ENCODE measurements at regions not wholly inside any gene's neighbourhood (a gene's known extent, or its start where the extent isn't known, plus 50 kb on each side); places are given as distances from the start of the nearest gene placed in this dataset.

GRCh38 chr5:125323613-125324012 lies 577.2 kb upstream of the ZNF608 start:
- in situ Hi-C loops (cut with MboI) (no loop called here), intact Hi-C loops (cut with micrococcal nuclease; ENCODE audit: unreplicated experiment) (no loop called here)
- Histone ChIP-seq H3K9ac (ENCODE audit: control insufficient read depth, insufficient read depth, low read length) (no peak overlapping the region), H3K4me1 (ENCODE audit: control insufficient read depth, insufficient read depth, low read length) (no peaks in the 10 kb centered on the region), H2AFZ (ENCODE audit: control insufficient read depth, low read depth, low read length) (no peak overlapping the region), H3K9me3 (replicated peaks; ENCODE audit: control insufficient read depth, insufficient read depth, low read length) (no peaks in the 10 kb centered on the region), H4K20me1 (ENCODE audit: control insufficient read depth, insufficient read depth) (no peaks in the 10 kb centered on the region), H3K36me3 (ENCODE audit: control insufficient read depth in 2 of 2, insufficient read depth in 2 of 2, low read length in 1 of 2) (no peaks in the 10 kb centered on the region), H3K4me3 (no peak overlapping the region), H3K27ac (ENCODE audit: control insufficient read depth, insufficient read depth) (no peak overlapping the region), H3K27me3 (replicated peaks in 1 of 2; ENCODE audit: control insufficient read depth in 2 of 2, insufficient read depth in 2 of 2, low read length in 1 of 2) (no peaks in the 10 kb centered on the region), H3K79me2 (ENCODE audit: control insufficient read depth, insufficient read depth, low read length) (no peaks in the 10 kb centered on the region), H3K4me2 (ENCODE audit: control insufficient read depth, insufficient read depth) (no peak overlapping the region)
- ChIA-PET CTCF (no interaction called here), SMC1A (ENCODE audit: uncharacterized antibody, unreplicated experiment) (interaction anchor here (1.1 to 1.5 kb wide), 2 partner anchors 8 to 402 kb away, joined by 3 to 6 read pairs; no protein-coding TSS in a partner anchor), RAD21 (ENCODE audit: unreplicated experiment) (no interaction called here), POLR2A (no interaction called here)
- no peak for DNase-seq (ENCODE audit: low read depth, low spot score)
- no peak for FAIRE-seq
- no peak for ATAC-seq
- 16% methylated on average over 2 of the region's 2 CpGs for WGBS (ENCODE audit: insufficient coverage, insufficient replicate concordance, low lambda C conversion rate, missing lambda C conversion rate)
- TF ChIP-seq KLF5 (IDR thresholded peaks at IDR 0.05; ENCODE audit: partially characterized antibody) (no peak), SMAD5 (IDR thresholded peaks at IDR 0.05; ENCODE audit: low read depth) (no peak), CBX5 (IDR thresholded peaks at IDR 0.05; ENCODE audit: low read depth) (no peak), IKZF1 (conservative IDR thresholded peaks at IDR 0.05) (no peak), CHD2 (IDR thresholded peaks at IDR 0.05; ENCODE audit: borderline replicate concordance, low read depth, low read length) (no peak), PBX3 (IDR thresholded peaks at IDR 0.05; ENCODE audit: insufficient replicate concordance, low read depth, low read length) (no peak), SKIL (IDR thresholded peaks at IDR 0.05; ENCODE audit: low read depth, poor library complexity, severe bottlenecking) (no peak), POLR2AphosphoS2 (IDR thresholded peaks at IDR 0.05; ENCODE audit: low read depth, low read length) (no peak), CBFB (IDR thresholded peaks at IDR 0.05; ENCODE audit: low read depth) (no peak), SMC3 (IDR thresholded peaks at IDR 0.05; ENCODE audit: borderline replicate concordance, low read length) (no peak), ATF3 (IDR thresholded peaks at IDR 0.05; ENCODE audit: borderline replicate concordance, extremely low read depth, low read depth, low read length) (no peak), BMI1 (IDR thresholded peaks at IDR 0.05; ENCODE audit: borderline replicate concordance) (no peak), SIX5 (IDR thresholded peaks at IDR 0.05; ENCODE audit: low read depth, low read length, severe bottlenecking) (no peak), LARP7 (IDR thresholded peaks at IDR 0.05) (no peak), PAX5 (IDR thresholded peaks at IDR 0.05; ENCODE audit: borderline replicate concordance, low read depth, low read length) (no peak), HDAC2 (IDR thresholded peaks at IDR 0.05) (no peak), USF2 (IDR thresholded peaks at IDR 0.05; ENCODE audit: borderline replicate concordance, low read depth, low read length) (no peak), BCLAF1 (IDR thresholded peaks at IDR 0.05) (no peak)
- BruUV-seq (replicated peaks) = no TSS peak

All from GM12878 (cell line).